GM12892 (cell line): ENCODE measurements at regions not wholly inside any gene's neighbourhood (a gene's known extent, or its start where the extent isn't known, plus 50 kb on each side); places are given as distances from the start of the nearest gene placed in this dataset.
A peak's percentile ranks its signal among the peaks of the same experiment; 100 is the strongest.
"Not testable (repeated sequence)": the region's sequence is repeated elsewhere in the genome, so short reads cannot be mapped to it uniquely, and the experiment has no call there.

Experiments used
- DNase-seq: peaks from one replicate; pipeline ENCODE4 v3.0.0; 2011; ENCODE audit not compliant: insufficient read length
- FAIRE-seq: peaks from 2 replicates; lab custom pipeline; 2011; peaks lifted over from hg19 to GRCh38; lab: Jason Lieb, UNC
- POLR2A ChIP-seq: IDR thresholded peaks from 2 replicates; pipeline ENCODE4 v1.6.1; 2011; ENCODE audit warnings: low read depth, low read length, control low read depth
- POLR2AphosphoS5 ChIP-seq: IDR thresholded peaks from 2 replicates; pipeline ENCODE4 v1.6.1; 2011; ENCODE audit warnings: low read depth, low read length, control low read depth
- TAF1 ChIP-seq: IDR thresholded peaks from 2 replicates; pipeline ENCODE4 v1.6.1; 2011; ENCODE audit warnings: low read depth, mild to moderate bottlenecking, control low read depth, low read length, borderline replicate concordance

DNA sequence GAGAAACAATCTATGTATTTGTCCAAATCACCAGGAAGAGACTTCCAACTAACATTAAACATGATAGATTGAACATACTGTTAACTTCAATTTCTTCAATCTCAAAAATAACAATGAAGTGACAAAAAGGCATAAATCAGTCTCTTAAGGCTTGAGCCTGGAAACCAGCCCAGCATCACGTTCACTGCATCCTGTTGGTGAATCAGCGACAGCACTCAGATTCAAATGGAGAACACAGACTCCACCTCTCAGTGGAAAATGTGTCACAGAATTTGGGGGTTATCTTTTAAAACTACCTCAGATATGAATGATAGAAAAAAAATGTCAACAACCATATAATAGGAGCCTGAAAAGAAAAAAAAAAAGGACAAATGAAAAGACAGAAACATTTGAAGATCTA, 212.0 kb downstream of the MINAR1 start:
- DNase-seq, result no peak
- no peak for TF ChIP-seq POLR2AphosphoS5
- no peak for TF ChIP-seq TAF1
- no peak for TF ChIP-seq POLR2A
- FAIRE-seq, result no peak

DNA sequence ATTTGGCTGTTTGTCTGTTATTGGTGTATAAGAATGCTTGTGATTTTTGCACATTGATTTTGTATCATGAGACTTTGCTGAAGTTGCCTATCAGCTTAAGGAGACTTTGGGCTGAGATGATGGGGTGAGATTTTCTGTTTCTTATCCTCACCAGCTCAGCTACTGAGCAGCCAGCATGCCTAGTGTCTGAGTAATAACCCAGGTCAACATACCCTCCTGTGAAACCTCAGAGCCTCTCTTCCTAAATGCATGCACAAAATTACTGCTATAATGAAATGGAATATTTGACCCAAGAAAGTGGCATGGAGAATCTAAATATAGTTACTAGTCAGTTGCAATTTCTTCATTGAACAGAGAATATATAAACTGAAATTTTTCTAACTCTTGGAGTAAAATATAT, 220.8 kb downstream of the MINAR1 start:
- not testable (repeated sequence) for FAIRE-seq

DNA sequence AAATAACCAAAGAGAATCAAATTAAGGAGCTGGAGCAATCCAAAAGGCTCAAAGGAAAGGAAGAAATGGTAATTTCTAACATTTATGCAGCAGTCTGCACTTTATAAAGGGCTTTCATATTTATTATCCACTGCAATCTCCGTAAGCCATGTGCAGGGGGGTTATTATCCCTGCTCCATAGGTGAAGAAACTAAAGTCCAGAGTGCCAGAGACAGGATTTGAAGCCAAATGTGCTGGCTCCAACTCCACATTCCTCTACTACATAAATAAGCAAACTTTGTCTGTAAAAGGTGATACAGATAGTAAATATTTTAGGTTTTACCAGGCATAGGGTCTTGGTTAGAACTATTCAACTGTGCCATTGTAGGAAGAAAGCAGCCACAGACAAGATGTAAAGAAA, 221.4 kb downstream of the MINAR1 start:
- no peak for FAIRE-seq
- TF ChIP-seq POLR2AphosphoS5 (no peak), POLR2A (no peak), TAF1 (no peak)
- DNase-seq, result no peak

More for the DNA sequence above, 220.8 kb downstream of the MINAR1 start:
- DNase-seq, result not testable (repeated sequence)

DNA sequence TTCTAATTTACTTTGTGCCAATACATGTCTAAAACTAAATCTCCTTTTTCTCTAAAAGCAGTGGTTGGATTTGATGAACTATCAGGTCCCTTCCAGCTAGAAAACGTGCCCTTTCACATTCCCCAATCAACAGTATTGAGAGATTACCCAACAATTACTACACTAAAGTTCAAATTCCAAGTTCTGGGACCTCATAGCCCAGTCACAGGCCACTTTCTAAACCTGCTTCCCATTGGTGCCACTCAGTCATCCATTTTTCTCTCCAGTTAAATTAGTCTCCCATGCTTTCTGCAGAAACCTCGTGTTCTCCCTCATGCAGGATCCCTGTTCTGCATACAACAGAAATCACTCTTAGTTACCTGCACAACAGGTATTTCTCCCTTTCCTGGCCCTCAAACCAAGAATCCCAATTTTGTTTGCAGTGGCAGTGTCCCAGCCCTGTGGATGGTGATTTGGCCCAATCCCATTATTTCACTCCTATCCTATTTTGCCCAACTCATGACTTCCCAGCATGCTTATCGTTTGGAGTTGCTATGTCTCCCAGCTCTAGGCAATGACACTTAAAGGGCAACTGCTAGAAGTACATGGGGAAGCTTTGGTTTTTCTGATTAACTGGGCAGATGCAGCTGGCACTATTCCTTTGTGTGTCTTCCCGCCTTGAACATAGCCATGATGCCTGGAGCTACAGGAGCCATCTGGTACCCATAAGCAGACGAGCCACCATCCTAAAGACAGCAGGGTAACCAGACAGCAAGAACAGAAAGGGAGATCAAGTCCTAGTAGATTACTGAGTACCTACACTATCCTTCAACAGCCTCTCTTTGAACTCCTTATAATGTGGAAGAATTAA, 224.2 kb downstream of the MINAR1 start:
- FAIRE-seq, result no peak

DNA sequence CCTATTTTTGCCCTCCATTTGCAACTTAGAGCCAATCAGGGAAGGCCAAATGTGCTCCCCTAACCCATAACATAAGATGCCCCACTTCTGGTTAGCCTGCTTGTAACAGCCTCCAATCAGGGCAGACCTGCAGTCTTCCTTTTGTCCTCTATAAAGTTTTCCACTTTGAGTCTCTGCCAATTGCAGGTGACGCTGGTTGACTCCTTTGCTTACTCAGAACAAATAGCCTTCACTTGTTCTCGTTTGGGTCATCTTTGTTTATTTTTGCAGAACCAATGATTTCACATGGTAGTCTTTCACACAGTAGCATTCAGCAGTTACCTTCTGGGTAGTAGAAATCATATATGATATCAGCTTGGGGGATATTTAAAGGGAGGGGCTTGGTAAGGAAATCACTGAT, 225.6 kb downstream of the MINAR1 start:
- TF ChIP-seq POLR2AphosphoS5, result no peak
- no peak for TF ChIP-seq POLR2A
- TF ChIP-seq TAF1, result no peak
- DNase-seq (no peak), FAIRE-seq (no peak)

More for the DNA sequence above, 224.2 kb downstream of the MINAR1 start:
- no peak for TF ChIP-seq TAF1
- TF ChIP-seq POLR2AphosphoS5, result no peak
- no peak for TF ChIP-seq POLR2A
- no peak for DNase-seq

DNA sequence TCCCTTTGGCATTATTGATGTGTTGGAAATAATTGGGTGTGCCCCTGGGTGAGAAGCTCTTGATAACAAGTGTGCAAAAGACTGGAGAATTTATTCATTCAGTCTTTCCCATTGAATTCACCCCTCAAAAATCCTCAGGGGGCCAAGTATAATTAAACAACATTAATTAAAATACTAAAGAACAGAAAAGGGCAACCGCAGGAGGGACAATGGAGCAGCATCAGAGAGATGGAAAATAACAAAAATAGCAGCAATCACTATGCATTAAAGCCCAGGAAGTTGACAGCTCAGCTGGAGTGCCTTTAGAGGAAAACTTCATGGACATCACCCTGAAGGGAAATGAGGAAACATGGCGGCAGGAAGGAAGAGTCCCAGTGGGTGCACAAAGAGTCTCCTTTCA, 227.6 kb downstream of the MINAR1 start:
- no peak for FAIRE-seq

DNA sequence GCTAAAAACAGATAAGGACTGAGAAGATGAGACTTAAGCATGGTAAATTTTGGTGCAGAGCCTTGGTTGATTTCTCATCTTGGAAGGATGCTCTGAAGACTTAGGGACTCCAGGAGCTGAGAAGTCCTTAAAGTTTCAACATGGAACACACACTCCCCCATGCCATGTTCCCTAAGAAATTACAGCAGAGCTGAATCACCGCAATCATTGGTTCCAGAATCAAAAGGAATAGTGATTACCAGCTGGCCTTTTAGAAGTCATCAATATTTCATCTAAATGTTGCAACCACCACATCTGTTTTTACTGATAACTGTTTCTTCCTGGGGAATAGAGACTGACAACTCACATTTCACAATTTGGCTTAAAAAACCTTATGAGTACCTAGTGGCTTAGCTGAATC, 229.3 kb downstream of the MINAR1 start:
- FAIRE-seq (no peak), DNase-seq (no peak)
- no peak for TF ChIP-seq POLR2AphosphoS5
- TF ChIP-seq TAF1, result no peak

More for the DNA sequence above, 227.6 kb downstream of the MINAR1 start:
- no peak for DNase-seq
- TF ChIP-seq POLR2AphosphoS5 (no peak), TAF1 (no peak), POLR2A (no peak)

DNA sequence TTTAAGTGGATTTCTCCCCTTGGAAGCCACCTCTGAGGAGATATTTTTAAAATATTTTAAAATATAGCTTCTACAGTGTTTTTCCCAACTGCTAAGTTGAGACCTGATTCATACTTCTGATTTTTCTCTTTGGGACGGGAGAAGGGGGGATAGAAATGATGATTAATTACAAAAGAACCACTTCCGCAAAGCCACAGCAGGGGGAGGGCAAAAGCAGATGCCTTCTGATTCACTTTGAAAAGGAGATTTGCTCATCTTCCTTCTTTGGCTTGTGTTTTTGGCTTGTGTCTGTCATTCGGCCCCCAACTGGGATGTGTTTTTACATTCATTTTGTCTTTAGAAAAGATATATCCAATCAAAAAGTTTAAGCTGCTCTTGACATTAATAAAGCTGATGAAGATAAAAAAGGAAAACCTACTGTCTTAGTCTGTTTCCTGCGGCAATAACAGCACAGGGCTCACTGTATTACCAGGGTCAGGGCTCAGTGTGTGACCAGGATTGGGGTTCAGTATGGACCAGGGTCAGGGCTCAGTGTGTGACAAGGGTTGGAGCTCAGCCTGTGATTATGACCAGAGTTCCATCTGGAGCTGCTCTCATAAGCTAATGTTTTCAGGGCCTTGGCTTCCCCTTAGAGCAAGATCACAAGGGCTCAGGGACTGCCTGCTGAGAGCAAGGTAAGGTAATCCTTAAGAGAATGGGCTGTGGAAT, 223.2 kb downstream of the MTHFS start:
- no peak for TF ChIP-seq POLR2AphosphoS5
- no peak for TF ChIP-seq TAF1
- no peak for TF ChIP-seq POLR2A
- DNase-seq (peak; percentile 29), FAIRE-seq (peak; percentile 92)

DNA sequence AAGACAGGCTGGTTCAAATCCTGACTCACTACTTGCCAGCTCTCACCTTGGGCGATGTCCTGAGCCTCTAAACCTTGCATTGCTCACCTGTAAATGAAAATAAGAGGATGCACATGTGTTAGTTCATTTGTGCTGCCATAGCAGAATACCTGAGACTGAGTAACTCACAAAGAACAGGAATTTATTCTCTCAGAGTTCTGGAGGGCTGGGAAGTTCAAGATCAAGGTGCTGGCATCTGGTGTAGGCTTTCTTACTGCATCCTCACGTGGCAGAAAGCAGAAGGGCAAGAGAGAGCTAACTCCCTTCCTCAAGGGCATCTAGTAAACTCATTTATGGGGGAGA, 222.7 kb downstream of the MTHFS start:
- peak; percentile 53 for FAIRE-seq

DNA sequence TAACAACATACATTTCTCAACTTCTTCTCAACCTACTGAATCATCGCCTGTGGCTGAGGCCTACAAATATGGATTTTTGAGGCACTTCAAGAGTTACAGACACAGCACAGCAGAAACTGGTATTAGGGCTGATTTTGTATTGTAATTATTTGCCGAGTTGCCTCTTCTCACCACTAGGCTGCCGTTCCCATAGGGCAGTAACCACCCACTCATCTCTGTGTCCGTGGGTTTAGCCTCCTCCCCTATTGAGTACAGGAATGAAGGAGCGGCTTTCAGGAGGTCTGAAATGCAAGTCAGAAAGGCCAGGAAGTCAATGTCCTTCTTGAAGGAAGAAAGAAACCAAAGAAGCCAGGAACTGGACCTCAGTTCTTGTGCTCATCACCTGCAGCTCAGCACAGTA, 220.8 kb downstream of the MTHFS start:
- FAIRE-seq (no peak), DNase-seq (no peak)
- no peak for TF ChIP-seq POLR2A
- no peak for TF ChIP-seq POLR2AphosphoS5
- TF ChIP-seq TAF1, result no peak

More for the DNA sequence above, 222.7 kb downstream of the MTHFS start:
- TF ChIP-seq TAF1, result no peak
- TF ChIP-seq POLR2A, result no peak
- no peak for TF ChIP-seq POLR2AphosphoS5
- no peak for DNase-seq

DNA sequence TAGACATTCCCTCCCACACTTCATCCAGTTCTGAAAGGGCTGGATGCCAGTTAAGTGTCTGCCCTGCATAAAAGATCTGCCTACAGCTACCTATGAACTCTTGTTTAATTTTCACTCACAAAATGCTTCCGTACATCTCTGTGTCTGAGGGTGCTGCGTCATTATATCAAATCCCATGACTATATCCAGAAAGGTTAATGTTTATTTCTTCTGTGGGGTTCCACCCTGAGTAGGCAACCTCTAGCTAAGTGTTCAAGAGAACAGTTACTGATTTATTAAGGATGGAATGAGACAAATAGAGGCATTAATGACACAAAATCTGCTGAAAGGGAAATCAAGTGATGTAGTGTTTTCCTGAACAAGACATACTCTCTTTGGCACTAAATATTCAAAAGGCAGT, 220.2 kb downstream of the MTHFS start:
- no peak for DNase-seq
- FAIRE-seq, result no peak
- TF ChIP-seq TAF1 (no peak), POLR2AphosphoS5 (no peak), POLR2A (no peak)

DNA sequence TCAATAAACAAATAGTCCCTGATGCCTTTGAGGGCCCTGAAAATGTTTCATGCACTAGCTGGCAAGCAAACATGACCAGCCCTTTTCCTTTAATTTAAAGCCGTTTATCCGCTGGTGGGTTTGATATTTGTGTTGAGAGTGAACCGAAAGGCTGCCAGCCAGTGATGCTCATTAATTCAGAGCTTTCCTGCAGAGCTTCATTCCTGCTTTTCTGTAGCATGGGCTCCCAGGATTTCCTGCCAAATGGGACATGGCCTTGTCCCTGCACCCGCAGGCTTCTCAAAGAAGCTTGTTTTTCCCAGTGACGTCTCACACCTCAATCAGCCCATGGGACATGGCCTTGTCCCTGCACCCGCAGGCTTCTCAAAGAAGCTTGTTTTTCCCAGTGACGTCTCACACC, 219.6 kb downstream of the MTHFS start:
- no peak for FAIRE-seq
- no peak for TF ChIP-seq POLR2AphosphoS5
- no peak for TF ChIP-seq TAF1
- TF ChIP-seq POLR2A, result no peak
- DNase-seq, result no peak
